ENCODE measurements at regions not wholly inside any gene's neighbourhood (a gene's known extent, or its start where the extent isn't known, plus 50 kb on each side); places are given as distances from the start of the nearest gene placed in this dataset.

GRCh38 chr10:4596951-4597350 lies 229.1 kb upstream of the AKR1E2 start:
- TF ChIP-seq CTCF (IDR thresholded peaks at IDR 0.05 in 4 of 5, conservative IDR thresholded peaks at IDR 0.05 in 1 of 5) (no peak), POLR2A (IDR thresholded peaks at IDR 0.05) (no peak)
- Histone ChIP-seq H3K27me3 (no peaks in the 10 kb centered on the region), H3K9me3 (no peaks in the 10 kb centered on the region), H3K36me3 (no peaks in the 10 kb centered on the region), H3K4me1 (no peaks in the 10 kb centered on the region), H3K4me3 (no peak overlapping the region), H3K27ac (no peak overlapping the region)
- intact Hi-C loops (cut with DNase I; ENCODE audit: low total_unique reads) (no loop called here), in situ Hi-C loops (cut with MboI; ENCODE audit: low sequenced_read_pairs in 4 of 4) (no loop called here)
- DNase-seq: no peak
- no peak for ATAC-seq

GRCh38 chr10:4595719-4596319 lies 230.2 kb upstream of the AKR1E2 start:
- no peak overlapping the region for H3K27ac ChIP-seq
- in situ Hi-C loops (cut with MboI; ENCODE audit: low sequenced_read_pairs in 4 of 4): no loop called here

DNA sequence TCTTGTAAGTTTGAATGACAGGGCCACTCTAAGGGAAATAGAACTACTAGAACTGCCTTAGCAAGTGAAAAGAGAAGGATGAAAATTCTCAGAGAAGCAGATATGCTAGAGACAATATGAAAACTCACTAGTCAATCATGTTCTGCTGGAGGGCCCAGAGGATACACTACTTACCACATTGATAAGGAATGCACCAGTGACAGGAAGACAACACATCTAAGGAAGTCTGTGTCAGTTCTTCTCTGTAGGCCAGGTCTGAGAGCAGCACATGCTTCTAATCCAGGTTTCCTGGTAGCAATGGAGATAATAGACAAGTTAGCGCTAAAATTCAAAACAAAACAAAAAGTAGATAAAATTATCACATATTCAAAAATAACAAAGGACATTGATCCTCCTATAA lies 235.2 kb upstream of the AKR1E2 start:
- DNase-seq: no peak

More at GRCh38 chr10:4595719-4596319, 230.2 kb upstream of the AKR1E2 start:
- intact Hi-C loops (cut with DNase I; ENCODE audit: low total_unique reads): no loop called here
- TF ChIP-seq CTCF (IDR thresholded peaks at IDR 0.05 in 4 of 5, conservative IDR thresholded peaks at IDR 0.05 in 1 of 5): no peak
- TF ChIP-seq POLR2A (IDR thresholded peaks at IDR 0.05): no peak
- Histone ChIP-seq H3K9me3 (no peaks in the 10 kb centered on the region), H3K4me3 (no peak overlapping the region), H3K4me1 (no peaks in the 10 kb centered on the region), H3K36me3 (no peaks in the 10 kb centered on the region), H3K27me3 (no peaks in the 10 kb centered on the region)
- no peak for ATAC-seq
- DNase-seq: no peak

GRCh38 chr10:4588824-4589223 lies 237.2 kb upstream of the AKR1E2 start:
- in situ Hi-C loops (cut with MboI; ENCODE audit: low sequenced_read_pairs in 4 of 4) (no loop called here), intact Hi-C loops (cut with DNase I; ENCODE audit: low total_unique reads) (no loop called here)
- DNase-seq: no peak
- ATAC-seq: no peak
- H3K4me1 ChIP-seq: no peaks in the 10 kb centered on the region
- no peaks in the 10 kb centered on the region for H3K27me3 ChIP-seq
- no peak overlapping the region for H3K27ac ChIP-seq
- TF ChIP-seq CTCF (IDR thresholded peaks at IDR 0.05 in 4 of 5, conservative IDR thresholded peaks at IDR 0.05 in 1 of 5) (no peak), POLR2A (IDR thresholded peaks at IDR 0.05) (no peak)
- no peaks in the 10 kb centered on the region for H3K36me3 ChIP-seq
- H3K9me3 ChIP-seq: no peaks in the 10 kb centered on the region
- no peak overlapping the region for H3K4me3 ChIP-seq

More for the DNA sequence above, 235.2 kb upstream of the AKR1E2 start:
- H3K4me3 ChIP-seq: no peak overlapping the region
- TF ChIP-seq CTCF (IDR thresholded peaks at IDR 0.05 in 4 of 5, conservative IDR thresholded peaks at IDR 0.05 in 1 of 5): no peak
- TF ChIP-seq POLR2A (IDR thresholded peaks at IDR 0.05): no peak
- no peaks in the 10 kb centered on the region for H3K4me1 ChIP-seq
- no peaks in the 10 kb centered on the region for H3K36me3 ChIP-seq
- ATAC-seq: no peak
- intact Hi-C loops (cut with DNase I; ENCODE audit: low total_unique reads) (no loop called here), in situ Hi-C loops (cut with MboI; ENCODE audit: low sequenced_read_pairs in 4 of 4) (no loop called here)
- H3K27me3 ChIP-seq: no peaks in the 10 kb centered on the region
- H3K27ac ChIP-seq: no peak overlapping the region
- no peaks in the 10 kb centered on the region for H3K9me3 ChIP-seq

- no peak overlapping the region for H3K4me3 ChIP-seq
- no peaks in the 10 kb centered on the region for H3K9me3 ChIP-seq
- H3K27ac ChIP-seq: no peak overlapping the region
- in situ Hi-C loops (cut with MboI; ENCODE audit: low sequenced_read_pairs in 4 of 4) (no loop called here), intact Hi-C loops (cut with DNase I; ENCODE audit: low total_unique reads) (no loop called here)
- H3K27me3 ChIP-seq: no peaks in the 10 kb centered on the region
- H3K36me3 ChIP-seq: no peaks in the 10 kb centered on the region
- TF ChIP-seq POLR2A (IDR thresholded peaks at IDR 0.05) (no peak), CTCF (IDR thresholded peaks at IDR 0.05 in 4 of 5, conservative IDR thresholded peaks at IDR 0.05 in 1 of 5) (no peak)
- no peaks in the 10 kb centered on the region for H3K4me1 ChIP-seq
- no peak for DNase-seq
- no peak for ATAC-seq
These were observed 238.5 kb upstream of the AKR1E2 start for GRCh38 chr10:4587466-4587865.
